K562 (cell line): ENCODE measurements at regions not wholly inside any gene's neighbourhood (a gene's known extent, or its start where the extent isn't known, plus 50 kb on each side); places are given as distances from the start of the nearest gene placed in this dataset.

Experiments used
- ATAC-seq: fragments of 200-7000 bp; cut with Tn5 transposase; 3 replicates; pipeline ENCODE4 v1.9.1; 2020; ENCODE audit warnings: moderate library complexity
- BruUV-seq: library from RNA; stranded (reverse); fragments of 400-500 nt; replicated peaks from 2 replicates; lab custom pipeline; 2021; lab: Mats Ljungman, UMichigan
- CTCF ChIA-PET: fragments of 300-600 bp; formaldehyde crosslinking; extraction: SDS; loops from one replicate; lab custom pipeline; 2021; ENCODE audit warnings: low intra/inter-chr PET ratio; lab: Yijun Ruan, JAX
- POLR2A ChIA-PET: fragments of 300-600, 350-650 bp; sonication (Branson Sonifier 250); formaldehyde crosslinking; extraction: SDS; loops from one replicate; lab custom pipeline; 2021; ENCODE audit warnings: antibody characterized with exemption, inconsistent platforms; lab: Yijun Ruan, JAX
- DNase-seq, 4 experiments: peaks; one replicate each; pipeline versions ENCODE4 v3.0.0 to v3.0.0-alpha.2; 2011 to 2018; ENCODE audit warnings: low spot score in 3 of 4, mixed read lengths in 3 of 4; ENCODE audit errors: extremely low read depth in 1 of 4
- FAIRE-seq: peaks from 2 replicates; lab custom pipeline; 2011; peaks lifted over from hg19 to GRCh38; lab: Jason Lieb, UNC
- H2AFZ ChIP-seq: 2 replicates; pipeline ENCODE4 v1.6.0; 2011; ENCODE audit warnings: low read depth, low read length, control low read depth, inconsistent platforms
- H3K27ac ChIP-seq: fragments of 200-600 bp; 3 replicates; pipeline ENCODE4 v1.8.0; 2011; ENCODE audit warnings: low read depth, mild to moderate bottlenecking, control low read depth, inconsistent platforms, low read length, moderate library complexity, mixed read lengths; ENCODE audit errors: extremely low read depth
- H3K27me3 ChIP-seq, 2 experiments: fragments of 300-600 bp in 1 of 2; 2 replicates in 1 of 2; 3 replicates in 1 of 2; pipeline versions ENCODE4 v1.6.0 to v1.8.0; 2011; ENCODE audit warnings: inconsistent platforms in 2 of 2, low read length in 2 of 2, mild to moderate bottlenecking in 1 of 2, mixed read lengths in 1 of 2, moderate library complexity in 1 of 2; ENCODE audit not compliant: control insufficient read depth in 2 of 2, insufficient read depth in 2 of 2
- H3K36me3 ChIP-seq: fragments of 300-600 bp; 3 replicates; pipeline ENCODE4 v1.8.0; 2011; ENCODE audit warnings: mild to moderate bottlenecking, low read length, inconsistent platforms; ENCODE audit not compliant: control insufficient read depth, insufficient read depth
- H3K4me1 ChIP-seq, 2 experiments: fragments of 200-600 bp in 1 of 2; replicated peaks in 1 of 2; 2 replicates in 1 of 2; 3 replicates in 1 of 2; pipeline versions ENCODE4 v1.5.1 to v1.8.0; 2011; ENCODE audit warnings: inconsistent platforms in 2 of 2, low read length in 2 of 2, mild to moderate bottlenecking in 1 of 2, mixed read lengths in 1 of 2, moderate library complexity in 1 of 2; ENCODE audit not compliant: control insufficient read depth in 2 of 2, insufficient read depth in 2 of 2
- H3K4me2 ChIP-seq: 2 replicates; pipeline ENCODE4 v1.6.1; 2011; ENCODE audit warnings: low read length, control low read depth, inconsistent platforms, mixed read lengths; ENCODE audit not compliant: insufficient read depth
- H3K4me3 ChIP-seq: fragments of 200-600 bp; sonication (generic), shearing (Covaris generic); 2 replicates; pipeline ENCODE4 v1.5.1; 2016; ENCODE audit warnings: control low read depth, inconsistent platforms
- H3K79me2 ChIP-seq: fragments of 200-600 bp; 3 replicates; pipeline ENCODE4 v1.8.0; 2011; ENCODE audit warnings: low read length, inconsistent platforms; ENCODE audit not compliant: control insufficient read depth, insufficient read depth
- H3K9ac ChIP-seq, 2 experiments: 2 replicates each; pipeline versions ENCODE4 v1.6.0 to v1.6.1; 2011; ENCODE audit warnings: low read depth in 2 of 2, low read length in 2 of 2, control low read depth in 1 of 2, inconsistent platforms in 1 of 2, mild to moderate bottlenecking in 1 of 2, mixed read lengths in 1 of 2; ENCODE audit not compliant: insufficient read depth in 1 of 2
- H3K9me1 ChIP-seq: one replicate; pipeline ENCODE4 v1.6.0; 2011; ENCODE audit warnings: inconsistent platforms, mild to moderate bottlenecking, low read length, moderate library complexity; ENCODE audit not compliant: control insufficient read depth, insufficient read depth
- H3K9me3 ChIP-seq: replicated peaks from 2 replicates; pipeline ENCODE4 v1.5.1; 2011; ENCODE audit warnings: low read depth, low read length, inconsistent platforms; ENCODE audit not compliant: control insufficient read depth, insufficient read depth
- H4K20me1 ChIP-seq: replicated peaks from 2 replicates; pipeline ENCODE4 v1.6.1; 2011; ENCODE audit warnings: low read length, inconsistent platforms, mixed read lengths; ENCODE audit not compliant: control insufficient read depth, insufficient read depth
- FOSL1 ChIP-seq: fragments of 200-800 bp; sonication (Bioruptor generic); conservative IDR thresholded peaks from 2 replicates; pipeline ENCODE4 v1.6.1; 2016; ENCODE audit warnings: missing genetic modification characterization, missing compliant biosample characterization
- FOXA1 ChIP-seq: fragments of 450-650 bp; IDR thresholded peaks from 2 replicates; pipeline ENCODE4 v1.6.1; 2016; ENCODE audit warnings: mild to moderate bottlenecking, borderline replicate concordance
- MLX ChIP-seq, 2 experiments: fragments of 450-650 bp in 1 of 2; sonication (generic) in 1 of 2; formaldehyde crosslinking; conservative IDR thresholded peaks; 2 replicates each; pipeline versions ENCODE4 v1.4.0 to v1.8.1; 2020 to 2022; ENCODE audit warnings: mild to moderate bottlenecking in 1 of 2, missing genetic modification reagents in 1 of 2
- NFIC ChIP-seq: fragments of 450-650 bp; IDR thresholded peaks from 2 replicates; pipeline ENCODE4 v1.6.1; 2017; ENCODE audit warnings: mild to moderate bottlenecking, inconsistent platforms
- POLR2H ChIP-seq: IDR thresholded peaks from 2 replicates; pipeline ENCODE4 v1.6.1; 2016; ENCODE audit warnings: missing genetic modification characterization, low read depth, mild to moderate bottlenecking, control low read depth, missing compliant biosample characterization, moderate library complexity
- PYGO2 ChIP-seq: fragments of 450-650 bp; IDR thresholded peaks from 2 replicates; pipeline ENCODE4 v1.6.1; 2016; ENCODE audit warnings: mild to moderate bottlenecking, missing genetic modification characterization, moderate library complexity, missing compliant biosample characterization
- RHOXF2B ChIP-seq: fragments of 250-450 bp; sonication (Bioruptor Pico); conservative IDR thresholded peaks from 2 replicates; pipeline ENCODE4 v1.5.1; 2021
- SRSF3 ChIP-seq: fragments of 200-400 bp; formaldehyde crosslinking; IDR thresholded peaks from 2 replicates; pipeline ENCODE4 v1.6.1; 2016; ENCODE audit warnings: mild to moderate bottlenecking, low read length, moderate library complexity; ENCODE audit not compliant: insufficient read depth
- TCF15 ChIP-seq: fragments of 250-450 bp; sonication (Bioruptor Pico); IDR thresholded peaks from 2 replicates; pipeline ENCODE4 v1.8.0; 2022; ENCODE audit warnings: moderate library complexity, mild to moderate bottlenecking, inconsistent platforms
- ZNF174 ChIP-seq: fragments of 250-450 bp; sonication (Bioruptor Pico); IDR thresholded peaks from 2 replicates; pipeline ENCODE4 v1.4.0; 2020; ENCODE audit warnings: mild to moderate bottlenecking
- WGBS: fragments of 100-300 bp; shearing (Covaris generic); methylation state at CpG from one replicate; pipeline ENCODE4 v1.1.6; 2016; ENCODE audit warnings: low coverage, mixed read lengths; ENCODE audit not compliant: insufficient coverage; ENCODE audit errors: missing lambda C conversion rate; 5-methylcytosine and 5-hydroxymethylcytosine counted together
- in situ Hi-C: fragments of 300-500 bp; cut with MboI; formaldehyde crosslinking; loops from 4 replicates; pipeline ENCODE4 v1.15.0; 2018; ENCODE audit warnings: inconsistent platforms, mixed read lengths
- intact Hi-C: fragments of 100-400 bp; cut with micrococcal nuclease; formaldehyde crosslinking; loops from 2 replicates; pipeline ENCODE4 v1.14.2; 2022
- TF ChIP-seq, protein P1 (sequence below): fragments of 450-650 bp; formaldehyde crosslinking; IDR thresholded peaks from 2 replicates; pipeline ENCODE4 v1.4.0; 2022; ENCODE audit warnings: missing genetic modification characterization

DNA sequence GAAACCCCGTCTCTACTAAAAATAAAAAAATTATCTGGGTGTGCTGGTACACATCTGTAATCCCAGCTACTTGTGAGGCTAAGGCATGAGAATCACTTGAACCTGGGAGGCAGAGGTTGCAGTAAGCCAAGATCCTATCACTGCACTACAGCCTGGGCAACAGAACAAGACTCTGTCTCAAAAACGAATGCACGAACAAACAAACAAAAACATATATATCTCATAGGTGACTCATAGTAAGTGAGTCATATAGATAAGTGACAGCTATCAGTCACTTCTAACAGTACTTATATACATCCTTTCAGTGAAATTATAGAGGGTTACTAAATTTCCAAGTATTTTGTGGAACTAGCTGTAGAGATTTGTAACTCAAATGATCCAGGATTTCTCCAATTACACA, 127.3 kb upstream of the FIGN start:
- intact Hi-C loops (no loop called here), in situ Hi-C loops (no loop called here)
- Histone ChIP-seq H4K20me1 (no peaks in the 10 kb centered on the region), H3K36me3 (no peaks in the 10 kb centered on the region), H2AFZ (no peak overlapping the region), H3K9me1 (no peaks in the 10 kb centered on the region), H3K4me3 (no peak overlapping the region), H3K79me2 (no peaks in the 10 kb centered on the region), H3K4me2 (no peak overlapping the region), H3K9me3 (no peaks in the 10 kb centered on the region), H3K4me1 (no peaks in the 10 kb centered on the region), H3K27ac (no peak overlapping the region), H3K9ac (no peak overlapping the region), H3K27me3 (no peaks in the 10 kb centered on the region)
- ChIA-PET POLR2A (no interaction called here), CTCF (no interaction called here)
- FAIRE-seq (no peak), DNase-seq (no peak), ATAC-seq (no peak)
- BruUV-seq: no TSS peak
- TF ChIP-seq FOSL1 (tag): 0 out of 2 replicates have a peak, but pooled peaks have one; percentile 14
- TF ChIP-seq POLR2H (tag): no peak
- WGBS: 1% methylated on average over 3 of the region's 3 CpGs

DNA sequence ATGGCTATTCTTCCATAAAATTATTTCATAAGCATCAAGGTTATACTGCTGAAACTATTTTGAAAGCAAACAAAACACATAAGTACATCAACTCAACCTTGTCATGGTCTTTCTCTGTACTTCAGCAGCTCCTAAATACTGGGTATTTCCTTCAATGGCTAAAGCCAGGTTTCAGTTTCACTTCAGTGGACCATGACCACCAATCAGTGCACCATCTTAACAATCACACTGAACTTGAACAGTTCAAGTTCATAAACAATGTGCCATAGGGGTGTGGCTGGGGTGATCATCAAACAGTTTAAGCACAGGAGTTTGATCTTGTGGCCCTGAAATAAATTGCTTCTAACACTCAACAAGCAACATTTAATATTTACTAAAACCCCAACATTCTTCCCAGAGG, 124.1 kb upstream of the FIGN start:
- ChIA-PET POLR2A (no interaction called here), CTCF (no interaction called here)
- no peaks in the 10 kb centered on the region for H3K36me3 ChIP-seq
- no peaks in the 10 kb centered on the region for H3K79me2 ChIP-seq
- no peak overlapping the region for H3K4me3 ChIP-seq
- no peak overlapping the region for H2AFZ ChIP-seq
- ATAC-seq: no peak
- no peak for DNase-seq
- no TSS peak for BruUV-seq
- intact Hi-C loops (no loop called here), in situ Hi-C loops (no loop called here)
- no peaks in the 10 kb centered on the region for H3K9me3 ChIP-seq
- no peaks in the 10 kb centered on the region for H3K27me3 ChIP-seq
- no peak for FAIRE-seq
- H3K4me2 ChIP-seq: no peak overlapping the region
- TF ChIP-seq ZNF174 (CRISPR knock-in tag) (no peak), RHOXF2B (no peak), NFIC (no peak), SRSF3 (no peak), MLX (CRISPR knock-in tag; conservative IDR thresholded peaks at IDR 0.05) (no peak), PYGO2 (no peak), TCF15 (CRISPR knock-in tag) (no peak), FOXA1 (no peak)
- TF ChIP-seq, protein P1, sequence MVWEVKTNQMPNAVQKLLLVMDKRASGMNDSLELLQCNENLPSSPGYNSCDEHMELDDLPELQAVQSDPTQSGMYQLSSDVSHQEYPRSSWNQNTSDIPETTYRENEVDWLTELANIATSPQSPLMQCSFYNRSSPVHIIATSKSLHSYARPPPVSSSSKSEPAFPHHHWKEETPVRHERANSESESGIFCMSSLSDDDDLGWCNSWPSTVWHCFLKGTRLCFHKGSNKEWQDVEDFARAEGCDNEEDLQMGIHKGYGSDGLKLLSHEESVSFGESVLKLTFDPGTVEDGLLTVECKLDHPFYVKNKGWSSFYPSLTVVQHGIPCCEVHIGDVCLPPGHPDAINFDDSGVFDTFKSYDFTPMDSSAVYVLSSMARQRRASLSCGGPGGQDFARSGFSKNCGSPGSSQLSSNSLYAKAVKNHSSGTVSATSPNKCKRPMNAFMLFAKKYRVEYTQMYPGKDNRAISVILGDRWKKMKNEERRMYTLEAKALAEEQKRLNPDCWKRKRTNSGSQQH (CRISPR knock-in tag): no peak
- H4K20me1 ChIP-seq: no peaks in the 10 kb centered on the region
- H3K27ac ChIP-seq: no peak overlapping the region
- no peaks in the 10 kb centered on the region for H3K4me1 ChIP-seq
- H3K9me1 ChIP-seq: no peaks in the 10 kb centered on the region
- H3K9ac ChIP-seq: no peak overlapping the region
